ENCODE measurements at regions not wholly inside any gene's neighbourhood (a gene's known extent, or its start where the extent isn't known, plus 50 kb on each side); places are given as distances from the start of the nearest gene placed in this dataset.

- no peak overlapping the region for H3K27ac ChIP-seq
- no peaks in the 10 kb centered on the region for H3K36me3 ChIP-seq
- 81 to 85% methylated on average over 5 of the region's 5 CpGs for WGBS, 2 donors
- no peaks in the 10 kb centered on the region for H3K9me3 ChIP-seq
- no peak for DNase-seq (ENCODE audit: low spot score in 2 of 2)
- H3K4me1 ChIP-seq: no peaks in the 10 kb centered on the region
- H3K4me3 ChIP-seq: no peak overlapping the region
- TF ChIP-seq POLR2A (IDR thresholded peaks at IDR 0.05): no peak
- no peak for TF ChIP-seq EP300 (IDR thresholded peaks at IDR 0.05)
- no peak for TF ChIP-seq CTCF (IDR thresholded peaks at IDR 0.05)
- H3K27me3 ChIP-seq: no peaks in the 10 kb centered on the region
Measured at GRCh38 chr4:53720776-53721175, 129.5 kb upstream of the LNX1 start.

- 77 to 88% methylated on average over 4 of the region's 4 CpGs for WGBS, 2 donors
- peaks cover 0 to 4% (median 0%) of the 10 kb centered on the region in 4 donors for H3K4me1 ChIP-seq
- no peak overlapping the region for H3K4me3 ChIP-seq
- no peaks in the 10 kb centered on the region for H3K27me3 ChIP-seq
- H3K36me3 ChIP-seq: no peaks in the 10 kb centered on the region
- H3K9me3 ChIP-seq: no peaks in the 10 kb centered on the region
- DNase-seq (ENCODE audit: low spot score in 2 of 2): no peak
- TF ChIP-seq POLR2A (IDR thresholded peaks at IDR 0.05): no peak
- no peak for TF ChIP-seq EP300 (IDR thresholded peaks at IDR 0.05)
- no peak for TF ChIP-seq CTCF (IDR thresholded peaks at IDR 0.05)
- no peak overlapping the region for H3K27ac ChIP-seq
Measured at GRCh38 chr4:53717064-53717549, 125.8 kb upstream of the LNX1 start.

- DNase-seq (ENCODE audit: low spot score in 2 of 2): no peak
- 82 to 86% methylated on average over 6 of the region's 6 CpGs for WGBS, 2 donors
- Histone ChIP-seq H3K9me3 (no peaks in the 10 kb centered on the region), H3K36me3 (no peaks in the 10 kb centered on the region), H3K4me3 (no peak overlapping the region), H3K4me1 (peaks cover 0 to 7% (median 0%) of the 10 kb centered on the region in 4 donors), H3K27me3 (no peaks in the 10 kb centered on the region), H3K27ac (no peak overlapping the region)
- no peak for TF ChIP-seq CTCF (IDR thresholded peaks at IDR 0.05)
- peak in 1 of 2 donors; percentile 31 for TF ChIP-seq EP300 (IDR thresholded peaks at IDR 0.05)
- TF ChIP-seq POLR2A (IDR thresholded peaks at IDR 0.05): no peak
Measured at GRCh38 chr4:53716471-53717063, 125.3 kb upstream of the LNX1 start.

- no peaks in the 10 kb centered on the region for H3K9me3 ChIP-seq
- H3K4me1 ChIP-seq: peaks cover 0 to 7% (median 0%) of the 10 kb centered on the region in 4 donors
- H3K27me3 ChIP-seq: no peaks in the 10 kb centered on the region
- no peak overlapping the region for H3K4me3 ChIP-seq
- no peaks in the 10 kb centered on the region for H3K36me3 ChIP-seq
- H3K27ac ChIP-seq: no peak overlapping the region
- TF ChIP-seq POLR2A (IDR thresholded peaks at IDR 0.05) (no peak), EP300 (IDR thresholded peaks at IDR 0.05) (no peak), CTCF (IDR thresholded peaks at IDR 0.05) (no peak)
- DNase-seq (ENCODE audit: low spot score in 2 of 2): no peak
Measured at GRCh38 chr4:53716011-53716410, 124.7 kb upstream of the LNX1 start.

- no peak overlapping the region for H3K4me3 ChIP-seq
- peaks cover 0 to 7% (median 0%) of the 10 kb centered on the region in 4 donors for H3K4me1 ChIP-seq
- no peaks in the 10 kb centered on the region for H3K27me3 ChIP-seq
- TF ChIP-seq CTCF (IDR thresholded peaks at IDR 0.05) (no peak), EP300 (IDR thresholded peaks at IDR 0.05) (no peak), POLR2A (IDR thresholded peaks at IDR 0.05) (no peak)
- H3K27ac ChIP-seq: no peak overlapping the region
- no peak for DNase-seq (ENCODE audit: low spot score in 2 of 2)
- H3K36me3 ChIP-seq: no peaks in the 10 kb centered on the region
- WGBS, 2 donors: 73 to 77% methylated on average over 6 of the region's 6 CpGs
- no peaks in the 10 kb centered on the region for H3K9me3 ChIP-seq
Measured at GRCh38 chr4:53714236-53715140, 123.2 kb upstream of the LNX1 start.

Data from tibial nerve (tissue), 4 donors.